H7 (cell line): ENCODE measurements at regions not wholly inside any gene's neighbourhood (a gene's known extent, or its start where the extent isn't known, plus 50 kb on each side); places are given as distances from the start of the nearest gene placed in this dataset.
"Not testable (repeated sequence)": the region's sequence is repeated elsewhere in the genome, so short reads cannot be mapped to it uniquely, and the experiment has no call there.

Experiments used
- DNase-seq: peaks from one replicate; pipeline ENCODE4 v3.0.0; 2012
- H3K27me3 ChIP-seq: 2 replicates; pipeline ENCODE4 v1.6.0; 2011; ENCODE audit warnings: mild to moderate bottlenecking, low read length; ENCODE audit not compliant: control insufficient read depth, insufficient read depth
- H3K36me3 ChIP-seq: replicated peaks from 2 replicates; pipeline ENCODE4 v1.5.1; 2011; ENCODE audit warnings: low read length; ENCODE audit not compliant: control insufficient read depth, insufficient read depth
- H3K4me3 ChIP-seq: 2 replicates; pipeline ENCODE4 v1.5.1; 2011; ENCODE audit warnings: low read depth, mild to moderate bottlenecking, control low read depth, low read length, moderate library complexity; ENCODE audit not compliant: insufficient read depth

GRCh38 chr4:164081801-164082200, 587.3 kb downstream of the TMA16 start:
- no peak for DNase-seq
- Histone ChIP-seq H3K36me3 (no peaks in the 10 kb centered on the region), H3K27me3 (no peaks in the 10 kb centered on the region), H3K4me3 (no peak overlapping the region)

GRCh38 chr4:164087733-164088132, 593.2 kb downstream of the TMA16 start:
- Histone ChIP-seq H3K4me3 (no peak overlapping the region), H3K27me3 (no peaks in the 10 kb centered on the region), H3K36me3 (no peaks in the 10 kb centered on the region)
- DNase-seq = no peak

- DNase-seq = no peak
- Histone ChIP-seq H3K4me3 (no peak overlapping the region), H3K36me3 (no peaks in the 10 kb centered on the region), H3K27me3 (no peaks in the 10 kb centered on the region)
Observed at GRCh38 chr4:164095313-164096110, 601.0 kb downstream of the TMA16 start.

- no peak for DNase-seq
Observed at GRCh38 chr4:164096766-164097518, 602.5 kb downstream of the TMA16 start.

DNA sequence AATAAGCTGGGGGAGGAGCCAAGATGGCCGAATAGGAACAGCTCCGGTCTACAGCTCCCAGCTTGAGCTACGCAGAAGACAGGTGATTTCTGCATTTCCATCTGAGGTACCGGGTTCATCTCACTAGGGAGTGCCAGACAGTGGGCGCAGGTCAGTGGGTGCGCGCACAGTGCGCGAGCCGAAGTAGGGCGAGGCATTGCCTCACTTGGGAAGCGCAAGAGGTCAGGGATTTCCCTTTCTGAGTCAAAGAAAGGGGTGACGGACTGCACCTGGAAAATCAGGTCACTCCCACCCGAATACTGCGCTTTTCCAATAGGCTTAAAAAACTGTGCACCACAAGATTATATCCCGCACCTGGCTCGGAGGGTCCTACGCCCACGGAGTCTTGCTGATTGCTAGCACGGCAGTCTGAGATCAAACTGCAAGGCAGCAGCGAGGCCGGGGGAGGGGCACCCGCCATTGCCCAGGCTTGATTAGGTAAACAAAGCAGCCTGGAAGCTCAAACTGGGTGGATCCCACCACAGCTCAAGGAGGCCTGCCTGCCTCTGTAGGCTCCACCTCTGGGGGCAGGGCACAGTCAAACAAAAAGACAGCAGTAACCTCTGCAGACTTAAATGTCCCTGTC, 606.4 kb downstream of the TMA16 start:
- DNase-seq, H3K27me3 ChIP-seq, H3K36me3 ChIP-seq, H3K4me3 ChIP-seq: not testable (repeated sequence)

More at GRCh38 chr4:164096766-164097518, 602.5 kb downstream of the TMA16 start:
- no peaks in the 10 kb centered on the region for H3K27me3 ChIP-seq
- H3K4me3 ChIP-seq = no peak overlapping the region
- H3K36me3 ChIP-seq = no peaks in the 10 kb centered on the region

- Histone ChIP-seq H3K27me3 (no peaks in the 10 kb centered on the region), H3K4me3 (no peak overlapping the region), H3K36me3 (no peaks in the 10 kb centered on the region)
- DNase-seq = no peak
Observed at GRCh38 chr4:164108971-164109370, 614.5 kb downstream of the TMA16 start.

- Histone ChIP-seq H3K4me3 (no peak overlapping the region), H3K36me3 (no peaks in the 10 kb centered on the region), H3K27me3 (no peaks in the 10 kb centered on the region)
- no peak for DNase-seq
Observed at GRCh38 chr4:164109503-164109902, 615.0 kb downstream of the TMA16 start.

DNA sequence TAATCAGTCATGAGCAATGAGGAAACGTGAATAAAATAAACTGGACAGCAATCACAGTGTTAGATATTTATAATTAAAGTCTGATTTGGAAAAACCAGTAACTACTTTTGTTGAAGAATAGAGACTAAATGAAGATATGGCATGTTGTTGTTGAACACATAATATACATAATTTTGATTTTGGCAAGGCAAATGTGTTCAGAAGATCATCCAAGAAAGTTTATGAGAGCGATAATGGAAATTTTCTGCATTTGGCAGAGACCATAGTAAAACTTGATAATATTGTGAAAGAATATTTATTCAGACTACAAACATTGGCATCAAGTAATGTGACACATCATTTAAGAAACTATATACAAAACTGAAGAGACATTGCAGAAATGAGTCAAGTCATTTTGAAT, 620.7 kb downstream of the TMA16 start:
- no peaks in the 10 kb centered on the region for H3K36me3 ChIP-seq
- DNase-seq = no peak
- no peaks in the 10 kb centered on the region for H3K27me3 ChIP-seq
- no peak overlapping the region for H3K4me3 ChIP-seq

GRCh38 chr4:164116286-164116685, 621.8 kb downstream of the TMA16 start:
- Histone ChIP-seq H3K36me3 (no peaks in the 10 kb centered on the region), H3K4me3 (no peak overlapping the region), H3K27me3 (no peaks in the 10 kb centered on the region)
- no peak for DNase-seq

- no peak for DNase-seq
- no peak overlapping the region for H3K4me3 ChIP-seq
- H3K36me3 ChIP-seq = no peaks in the 10 kb centered on the region
- no peaks in the 10 kb centered on the region for H3K27me3 ChIP-seq
Observed at GRCh38 chr4:164134388-164134787, 619.5 kb upstream of the SMIM31 start.

GRCh38 chr4:164136180-164136616, 617.7 kb upstream of the SMIM31 start:
- no peak for DNase-seq
- Histone ChIP-seq H3K36me3 (no peaks in the 10 kb centered on the region), H3K27me3 (no peaks in the 10 kb centered on the region), H3K4me3 (no peak overlapping the region)

- Histone ChIP-seq H3K4me3 (no peak overlapping the region), H3K27me3 (no peaks in the 10 kb centered on the region), H3K36me3 (no peaks in the 10 kb centered on the region)
- DNase-seq = no peak
Observed at GRCh38 chr4:164138521-164138920, 615.4 kb upstream of the SMIM31 start.

DNA sequence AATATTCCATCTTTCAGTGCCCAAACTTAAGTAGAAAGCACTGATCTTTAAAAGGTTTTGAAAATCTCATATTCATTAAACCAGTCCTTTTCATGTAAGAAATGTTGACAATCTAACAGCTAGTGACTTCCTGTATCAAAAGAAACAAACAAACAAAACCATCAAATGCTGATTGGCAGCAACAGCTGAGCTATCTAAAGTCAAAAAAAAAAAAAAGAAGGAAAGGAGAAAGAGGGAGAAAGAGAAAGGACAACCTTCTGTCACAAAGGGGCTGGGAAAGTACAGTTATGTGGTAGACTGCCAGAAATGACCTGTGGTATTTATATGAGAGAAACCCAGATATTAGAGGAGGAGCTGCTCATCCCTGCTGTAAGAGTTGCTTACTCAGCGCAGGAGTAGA, 614.6 kb upstream of the SMIM31 start:
- Histone ChIP-seq H3K36me3 (no peaks in the 10 kb centered on the region), H3K4me3 (no peak overlapping the region), H3K27me3 (no peaks in the 10 kb centered on the region)
- no peak for DNase-seq

- H3K27me3 ChIP-seq, H3K4me3 ChIP-seq, H3K36me3 ChIP-seq, DNase-seq: not testable (repeated sequence)
Observed at GRCh38 chr4:164141755-164142375, 612.1 kb upstream of the SMIM31 start.
